Activated CD4-positive, alpha-beta T cell treated with anti-CD3 and anti-CD28 coated beads for 48 hours (primary cell): ENCODE measurements at regions not wholly inside any gene's neighbourhood (a gene's known extent, or its start where the extent isn't known, plus 50 kb on each side); places are given as distances from the start of the nearest gene placed in this dataset.

Experiments
- DNase-seq: peaks from one replicate; pipeline ENCODE4 v3.0.0-alpha.2; 2020

DNA sequence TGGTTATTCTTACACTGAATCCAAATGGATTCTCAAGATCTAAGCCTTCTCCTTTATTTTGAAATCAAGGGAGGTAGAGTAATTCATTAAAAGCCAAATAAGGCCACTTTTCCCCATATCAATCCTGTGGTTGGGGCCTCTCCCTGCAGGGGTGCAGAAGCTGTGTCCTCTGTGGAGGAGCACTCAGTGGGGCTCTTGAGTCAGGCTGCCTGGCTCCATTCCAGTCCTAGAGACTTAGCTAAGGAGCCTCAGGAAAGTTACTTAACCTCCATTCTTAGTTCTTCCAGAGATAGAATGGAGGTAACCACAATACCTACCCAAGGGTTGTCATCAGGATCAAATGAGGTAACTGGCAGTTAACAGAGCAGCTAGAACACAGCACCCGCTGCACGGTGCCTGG is 564.3 kb downstream of the CMPK2 start:
- DNase-seq: no peak

GRCh38 chr2:6308986-6309385 is 556.7 kb downstream of the CMPK2 start:
- DNase-seq: no peak

GRCh38 chr2:6309415-6310255 is 556.1 kb downstream of the CMPK2 start:
- DNase-seq: no peak

DNA sequence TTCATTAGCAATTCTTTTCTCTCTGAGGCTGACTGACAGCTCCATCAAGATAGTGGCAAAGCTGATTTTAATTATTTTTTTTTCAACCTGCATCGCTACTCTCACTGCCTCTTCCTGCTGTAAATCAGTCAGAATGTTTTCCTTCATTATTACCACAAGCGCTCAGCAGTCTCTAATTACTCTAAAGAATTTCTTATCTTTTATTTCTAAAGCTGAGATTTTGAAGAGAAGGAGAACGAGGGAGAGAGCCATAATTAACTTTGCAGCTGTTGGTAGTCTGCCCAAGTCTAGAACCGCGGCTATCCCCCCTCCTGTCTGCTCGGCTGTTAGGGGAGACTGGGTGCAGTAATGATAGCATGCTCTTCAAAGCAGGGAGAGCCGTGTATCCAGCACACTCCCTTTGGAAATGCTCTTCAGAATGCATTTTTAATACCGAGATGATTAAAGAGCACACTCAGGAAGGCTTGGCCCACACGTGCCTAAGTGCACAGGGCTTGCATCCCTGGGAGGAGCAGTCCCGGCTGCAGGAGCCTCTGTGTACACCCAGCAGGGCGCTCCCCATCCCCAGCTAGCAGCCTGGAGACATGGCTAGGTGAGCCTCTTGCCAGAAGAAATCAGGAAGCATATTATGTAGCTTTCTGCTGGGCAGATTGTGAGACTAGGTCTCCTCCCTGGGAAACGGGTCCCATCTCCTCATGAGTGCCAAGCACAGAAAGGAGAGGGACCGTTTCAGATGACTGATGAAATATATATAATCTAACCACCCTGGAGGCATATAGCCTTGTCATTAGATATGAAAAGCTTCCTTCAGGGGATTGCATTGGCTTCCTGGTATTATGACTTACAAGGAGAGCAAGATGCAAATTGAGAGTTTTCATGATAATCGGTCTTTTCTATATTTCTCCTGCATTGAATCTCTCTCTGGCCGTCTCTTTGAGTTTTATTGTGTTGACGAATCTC is 555.2 kb downstream of the CMPK2 start:
- no peak for DNase-seq

DNA sequence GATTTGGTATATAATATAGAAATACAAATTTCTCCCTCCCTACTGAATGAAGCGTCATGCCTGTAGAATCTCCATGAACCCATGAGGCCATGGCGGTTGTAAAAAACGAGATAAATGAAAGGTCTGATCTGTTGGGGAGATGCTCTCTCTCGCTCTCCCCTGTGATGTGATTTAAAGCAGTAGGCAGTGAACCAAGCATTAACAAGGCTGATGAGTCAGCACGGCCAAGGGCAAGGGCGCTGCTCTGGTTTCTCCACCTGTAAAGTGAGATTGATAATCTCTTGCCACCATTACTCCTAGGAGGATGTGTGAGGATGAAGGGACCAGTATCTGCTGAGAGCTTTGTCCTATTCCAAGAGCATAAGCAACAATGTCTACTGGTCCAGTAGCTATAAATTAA is 553.3 kb downstream of the CMPK2 start:
- DNase-seq: no peak

- no peak for DNase-seq
Observed at GRCh38 chr2:6314218-6314960, 551.3 kb downstream of the CMPK2 start.

- DNase-seq: no peak
Observed at GRCh38 chr2:6325616-6326015, 540.1 kb downstream of the CMPK2 start.

DNA sequence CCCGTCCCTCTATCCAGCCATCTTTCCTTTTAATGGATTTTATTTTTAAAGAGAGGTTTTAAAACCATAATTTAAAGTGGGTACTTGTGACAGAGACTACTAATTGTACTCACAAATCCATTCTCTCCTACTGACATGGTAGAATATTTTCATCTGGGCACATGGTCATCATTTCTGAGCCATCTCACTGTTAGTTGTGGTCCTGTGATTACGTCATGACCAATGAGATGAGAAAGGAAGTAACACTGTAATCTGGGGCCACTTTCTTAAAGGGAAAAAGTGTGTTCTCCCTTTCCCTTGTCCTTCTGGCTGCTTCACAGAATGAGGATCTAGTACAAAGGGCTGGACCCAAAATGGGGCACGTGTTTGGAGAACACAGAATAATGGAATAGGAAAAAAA is 538.7 kb downstream of the CMPK2 start:
- no peak for DNase-seq

DNA sequence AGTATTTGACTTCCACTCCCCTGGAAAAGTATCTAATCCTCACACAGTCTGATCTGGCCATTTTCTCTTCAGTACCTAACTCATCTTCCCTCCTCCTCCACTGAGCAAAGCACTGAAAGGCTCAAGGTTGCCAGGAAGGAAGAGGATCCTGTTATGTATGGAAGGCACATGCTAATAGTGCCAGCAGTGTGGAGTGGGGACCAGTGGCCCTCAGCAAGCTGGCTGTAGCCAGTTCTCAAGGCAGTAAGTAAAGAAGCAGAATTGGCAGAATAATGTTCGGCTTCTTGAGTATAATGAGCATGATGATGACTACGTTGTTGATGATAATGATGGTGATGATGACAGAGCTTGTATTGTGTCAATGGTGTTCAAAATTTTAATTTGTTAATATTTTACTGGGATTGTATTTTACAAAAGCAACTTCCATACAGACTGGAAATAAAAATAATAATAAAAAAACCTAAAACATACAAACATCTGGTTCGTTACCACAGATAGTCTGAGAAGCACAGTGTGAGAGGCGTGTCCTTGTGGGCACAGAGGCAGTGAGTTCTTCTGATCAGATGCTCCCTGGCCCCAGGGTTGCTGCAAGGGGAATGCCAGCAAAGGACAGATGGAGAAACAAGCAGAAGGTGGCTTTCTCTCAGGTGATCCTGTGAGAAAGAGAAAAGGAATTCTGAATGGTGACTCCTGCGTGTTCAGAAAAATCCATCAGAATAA is 528.8 kb downstream of the CMPK2 start:
- no peak for DNase-seq

DNA sequence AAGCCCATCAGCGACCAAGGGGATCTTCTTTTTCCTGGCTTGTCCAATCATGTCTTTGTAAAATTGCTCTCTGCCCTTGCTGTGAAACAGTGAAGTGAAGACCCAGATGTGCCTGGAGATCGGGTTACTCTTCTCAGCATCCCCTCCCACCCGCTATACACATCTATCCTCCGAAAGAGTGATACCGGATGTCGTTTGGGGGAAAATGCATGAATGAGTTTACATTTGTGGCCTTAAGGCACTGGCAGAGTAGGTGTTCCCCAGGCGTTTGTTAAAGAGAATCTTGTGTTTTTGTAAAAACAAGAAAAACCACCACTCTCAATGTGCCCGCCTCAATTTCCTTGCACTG is 528.3 kb downstream of the CMPK2 start:
- no peak for DNase-seq

DNA sequence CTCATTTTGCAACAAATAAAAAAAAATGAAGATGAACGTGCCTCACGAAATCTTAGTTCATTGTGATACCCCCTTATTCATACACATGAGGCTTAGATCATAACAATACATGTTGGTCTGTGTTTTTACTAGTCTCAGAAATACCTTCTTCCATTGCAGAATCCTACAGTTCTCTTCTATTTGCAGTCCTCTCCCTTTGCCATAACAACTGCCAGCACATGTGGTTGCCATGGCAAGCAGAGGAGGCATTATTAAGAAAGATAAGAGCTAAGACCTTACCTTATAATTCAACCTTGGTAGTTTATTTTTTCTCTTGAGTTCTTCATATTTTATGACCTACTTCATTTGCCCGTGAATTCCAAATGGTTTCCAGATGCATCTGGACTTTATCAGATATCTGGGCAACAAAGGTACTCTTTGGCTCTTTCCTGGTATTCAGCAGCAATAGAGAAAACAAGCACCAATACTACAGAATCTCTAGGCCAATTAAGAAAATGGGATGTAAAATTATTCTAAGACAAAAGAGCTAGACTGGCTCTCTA is 524.0 kb downstream of the CMPK2 start:
- no peak for DNase-seq

DNA sequence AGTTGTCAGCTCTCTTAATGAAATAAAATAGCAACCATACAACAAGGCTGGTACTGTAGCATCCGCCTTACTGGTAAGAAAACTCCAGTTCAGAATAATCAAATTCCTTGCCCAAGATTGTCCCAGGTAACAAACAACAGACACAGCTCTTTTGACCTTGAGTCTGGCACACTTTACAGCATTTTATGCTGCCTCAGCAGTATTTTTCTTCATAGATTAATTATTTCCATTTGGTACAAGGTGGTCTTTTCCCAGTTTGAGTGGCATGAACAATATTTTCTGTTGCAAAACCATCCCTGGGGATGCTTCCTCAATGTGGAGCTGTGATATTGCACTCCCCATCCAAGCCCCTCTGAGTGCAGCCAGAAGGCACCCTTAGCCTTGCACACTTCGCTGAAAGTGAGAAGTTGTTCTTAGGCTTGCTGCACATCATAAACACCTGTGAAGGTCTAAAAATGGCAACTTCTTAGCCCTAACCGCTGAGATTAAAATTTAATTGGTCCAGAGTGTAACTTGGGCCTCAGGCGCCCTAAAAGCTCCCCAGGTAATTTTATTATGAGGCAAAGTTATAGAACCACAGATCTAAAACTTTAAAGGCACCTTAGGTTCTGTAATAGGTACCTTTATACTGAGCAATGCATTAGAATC is 523.3 kb downstream of the CMPK2 start:
- DNase-seq: no peak

DNA sequence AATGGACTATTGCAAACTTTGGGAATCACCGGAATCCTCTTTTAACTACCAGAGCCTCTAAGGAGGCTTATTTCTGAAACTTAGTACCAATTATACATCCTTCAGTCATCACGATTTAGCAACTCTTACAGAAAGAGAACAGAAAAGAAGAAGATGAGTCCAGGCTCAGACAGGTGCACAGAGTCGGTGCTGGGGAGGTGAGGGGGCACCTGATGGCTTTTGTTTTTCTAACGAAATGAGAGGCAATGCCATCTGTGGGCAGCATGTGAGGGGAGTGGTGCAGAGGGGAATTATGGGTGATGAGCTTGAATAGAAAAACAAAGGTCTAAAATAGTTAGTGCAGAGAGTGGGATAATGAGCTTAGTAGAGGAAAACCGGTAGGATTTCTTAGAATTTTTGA is 522.6 kb downstream of the CMPK2 start:
- DNase-seq: no peak

- DNase-seq: no peak
Observed at GRCh38 chr2:6352247-6352646, 513.5 kb downstream of the CMPK2 start.

- DNase-seq: peak; percentile 2
Observed at GRCh38 chr2:6352906-6353515, 512.7 kb downstream of the CMPK2 start.

DNA sequence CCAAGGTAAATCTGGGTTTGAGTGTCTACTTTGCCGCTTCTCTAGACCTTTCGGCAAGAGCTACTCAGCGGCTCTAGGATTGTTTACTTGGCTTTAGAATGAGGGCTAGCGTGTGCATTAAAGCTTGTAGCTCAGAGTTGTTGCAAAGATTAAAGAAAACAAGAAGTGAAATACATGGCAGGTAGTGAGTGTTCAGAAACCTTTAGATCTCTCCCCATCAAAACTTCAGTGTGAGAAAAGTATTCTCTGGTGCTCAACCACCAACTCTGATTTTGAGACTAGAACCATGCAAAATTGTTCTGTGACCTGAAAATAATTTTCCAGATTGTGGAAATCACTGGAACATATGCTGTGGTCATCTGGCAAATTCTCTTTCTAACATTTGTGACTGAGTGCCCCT is 512.0 kb downstream of the CMPK2 start:
- no peak for DNase-seq

GRCh38 chr2:6354546-6354945 is 511.2 kb downstream of the CMPK2 start:
- no peak for DNase-seq

DNA sequence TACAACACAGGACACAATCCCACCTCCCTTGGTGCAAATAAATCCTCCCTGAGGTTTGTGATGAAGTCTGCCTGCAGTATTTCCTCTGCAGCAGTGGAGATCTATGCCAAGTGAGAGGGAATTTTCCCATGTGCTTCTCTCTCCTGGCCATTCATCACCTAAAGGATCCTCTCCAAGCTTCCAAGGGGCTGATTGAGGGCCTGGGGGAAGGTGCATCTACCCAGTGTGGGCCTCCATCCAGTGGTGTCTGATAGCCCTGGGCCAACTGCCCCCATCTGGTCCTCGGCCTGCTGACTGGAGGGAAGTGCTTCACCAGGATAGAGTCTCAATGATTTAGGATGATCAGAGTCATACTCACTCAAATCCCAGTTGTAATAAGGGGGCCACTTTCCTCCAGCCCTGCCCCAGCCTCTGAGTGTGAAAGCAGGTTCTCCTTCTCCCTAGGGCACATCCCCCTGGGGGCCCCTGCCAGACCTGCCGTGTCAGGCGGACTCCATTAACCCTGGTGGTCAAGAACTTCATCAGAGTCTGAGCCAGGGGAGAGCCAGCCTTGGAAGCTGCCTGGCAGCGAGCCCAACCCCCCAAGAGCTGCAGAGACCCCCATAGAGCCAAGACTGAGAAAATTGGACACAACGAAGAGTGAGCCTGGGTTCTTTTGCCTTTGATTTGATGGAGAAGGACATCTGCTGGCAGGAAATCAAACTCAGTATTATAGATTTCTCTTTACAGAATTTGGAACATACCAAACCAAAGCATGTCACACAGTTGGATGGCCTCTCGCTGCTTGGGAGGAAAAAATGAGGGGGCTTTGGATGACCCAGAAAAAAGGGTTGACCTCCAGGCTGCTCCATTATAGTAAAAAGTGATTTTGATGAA is 509.6 kb downstream of the CMPK2 start:
- DNase-seq: no peak

DNA sequence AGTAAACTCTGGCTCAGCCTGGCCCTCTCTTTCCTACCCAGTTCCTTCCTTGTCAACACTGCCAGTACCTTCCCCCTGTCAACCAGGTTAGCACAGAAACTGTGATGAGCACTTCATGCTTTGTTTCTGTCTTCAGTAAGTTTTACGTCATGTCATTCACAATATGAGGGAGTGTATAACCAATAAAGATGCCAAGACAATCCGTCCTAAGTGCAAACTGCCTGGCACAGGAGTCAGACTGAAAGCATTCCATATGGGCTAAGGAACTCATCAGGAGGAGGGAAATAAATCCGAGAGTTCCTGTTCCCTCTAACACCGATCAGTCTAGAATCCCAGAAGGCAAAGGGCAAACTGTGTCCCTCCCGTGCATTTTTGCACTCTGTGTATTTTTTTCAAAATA is 507.2 kb downstream of the CMPK2 start:
- DNase-seq: no peak

DNA sequence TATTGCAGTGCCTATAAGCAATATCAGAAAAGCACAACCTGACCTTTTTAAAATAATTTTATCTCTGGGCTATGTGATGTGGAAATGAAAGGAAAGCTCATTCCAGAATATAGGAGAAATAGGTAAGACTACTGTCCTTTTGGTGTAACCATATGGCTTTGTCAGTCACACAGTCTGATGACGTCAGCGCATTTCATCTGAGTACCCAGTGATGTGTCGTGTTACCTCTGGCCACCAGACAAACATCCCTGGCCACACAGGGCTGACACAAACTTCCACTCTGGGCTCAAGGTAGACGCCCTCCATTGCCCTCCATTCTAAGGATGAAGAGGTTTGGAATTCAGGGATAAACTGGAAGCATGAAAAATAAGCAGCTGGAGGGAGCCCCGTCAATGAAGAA is 506.7 kb downstream of the CMPK2 start:
- no peak for DNase-seq
